Spleen (tissue), 11 donors: ENCODE measurements at regions not wholly inside any gene's neighbourhood (a gene's known extent, or its start where the extent isn't known, plus 50 kb on each side); places are given as distances from the start of the nearest gene placed in this dataset.

ENCODE experiments used
- DNase-seq: peaks from one replicate; pipeline ENCODE4 v3.0.0-alpha.2; 2020
- H3K27ac ChIP-seq, 8 donors: fragments of 200-600 bp; sonication (generic) in 7 of 8; 1 replicate in 4 of 8; 2 replicates in 4 of 8; pipeline versions ENCODE4 v1.5.0 to v1.8.0; 2016 to 2021; ENCODE audit warnings: inconsistent platforms in 4 of 8, mild to moderate bottlenecking in 4 of 8, moderate library complexity in 1 of 8
- H3K27me3 ChIP-seq, 7 donors: fragments of 200-600 bp; sonication (generic) in 6 of 7; replicated peaks in 1 of 7; 1 replicate in 4 of 7; 2 replicates in 3 of 7; pipeline versions ENCODE4 v1.5.0 to v1.8.0; 2016 to 2021; ENCODE audit warnings: inconsistent platforms in 3 of 7, mild to moderate bottlenecking in 1 of 7
- H3K36me3 ChIP-seq, 6 donors: fragments of 200-600 bp; sonication (generic) in 5 of 6; 1 replicate in 4 of 6; 2 replicates in 2 of 6; pipeline versions ENCODE4 v1.5.0 to v1.8.0; 2016 to 2021; ENCODE audit warnings: inconsistent platforms in 2 of 6
- H3K4me1 ChIP-seq, 6 donors: fragments of 200-600 bp; sonication (generic) in 5 of 6; 1 replicate in 3 of 6; 2 replicates in 3 of 6; pipeline versions ENCODE4 v1.5.0 to v1.8.0; 2016 to 2021; ENCODE audit warnings: inconsistent platforms in 3 of 6
- H3K4me3 ChIP-seq, 8 donors: fragments of 200-600 bp; sonication (generic) in 7 of 8; 1 replicate in 4 of 8; 2 replicates in 4 of 8; pipeline versions ENCODE4 v1.5.0 to v1.8.0; 2016 to 2021; ENCODE audit warnings: inconsistent platforms in 4 of 8, mild to moderate bottlenecking in 4 of 8, moderate library complexity in 2 of 8
- H3K9me3 ChIP-seq, 8 donors: fragments of 200-600 bp; sonication (generic) in 7 of 8; 1 replicate in 4 of 8; 2 replicates in 4 of 8; pipeline versions ENCODE4 v1.5.0 to v1.8.0; 2016 to 2021; ENCODE audit warnings: inconsistent platforms in 4 of 8
- POLR2A ChIP-seq, 3 donors: fragments of 450-650 bp; IDR thresholded peaks; one replicate each; pipeline ENCODE4 v1.5.1; 2017; ENCODE audit warnings: antibody characterized with exemption in 3 of 3, mild to moderate bottlenecking in 1 of 3
- POLR2AphosphoS5 ChIP-seq, 3 donors: sonication (generic); formaldehyde crosslinking; IDR thresholded peaks; one replicate each; pipeline ENCODE4 v1.5.1; 2017; ENCODE audit warnings: antibody characterized with exemption in 3 of 3
- WGBS, 5 donors: extraction: QIAGEN DNeasy Blood & Tissue Kit in 3 of 5; methylation state at CpG; one replicate each; pipeline versions ENCODE4 v1.1.5 to v1.1.7; 2013 to 2018; 5-methylcytosine and 5-hydroxymethylcytosine counted together
- intact Hi-C: fragments of 100-400 bp; cut with DNase I; formaldehyde crosslinking; loops from one replicate; pipeline ENCODE4 v1.15.0; 2023; ENCODE audit warnings: low total_unique reads
- TF ChIP-seq, protein P1 (sequence below), 11 experiments: fragments of 200-600 bp in 7 of 11; fragments of 450-650 bp in 4 of 11; sonication (generic) in 4 of 11; IDR thresholded peaks in 8 of 11; conservative IDR thresholded peaks in 3 of 11; 1 replicate in 7 of 11; 2 replicates in 4 of 11; pipeline versions ENCODE4 v1.4.0 to v1.8.0; 2016 to 2021; ENCODE audit warnings: antibody characterized with exemption in 11 of 11, inconsistent platforms in 4 of 11, mild to moderate bottlenecking in 1 of 11
- donor health status: healthy with polysubstance abuse.
- donor health status: DM: no; HTN: no; CAD: no; lungs with moderate emphysema.
- donor health status: DM: no; HTN: no; CAD: no.
- donor health status: Bipolar disorder and iron deficiency.
- donor health status: healthy.
- donor health status: DM: no; HTN: no; CAD: no.
- donor health status: DM: yes; HTN: yes; CAD: no.

GRCh38 chr6:1461207-1461606 lies 71.8 kb downstream of the FOXF2 start:
- Histone ChIP-seq H3K4me3 (no peak overlapping the region), H3K4me1 (no peaks in the 10 kb centered on the region), H3K9me3 (peaks cover 0 to 3% (median 0%) of the 10 kb centered on the region in 8 donors), H3K27ac (no peak overlapping the region), H3K27me3 (peaks cover 0 to 19% (median 0%) of the 10 kb centered on the region in 7 donors), H3K36me3 (no peaks in the 10 kb centered on the region)
- intact Hi-C loops = no loop called here
- TF ChIP-seq, protein P1, sequence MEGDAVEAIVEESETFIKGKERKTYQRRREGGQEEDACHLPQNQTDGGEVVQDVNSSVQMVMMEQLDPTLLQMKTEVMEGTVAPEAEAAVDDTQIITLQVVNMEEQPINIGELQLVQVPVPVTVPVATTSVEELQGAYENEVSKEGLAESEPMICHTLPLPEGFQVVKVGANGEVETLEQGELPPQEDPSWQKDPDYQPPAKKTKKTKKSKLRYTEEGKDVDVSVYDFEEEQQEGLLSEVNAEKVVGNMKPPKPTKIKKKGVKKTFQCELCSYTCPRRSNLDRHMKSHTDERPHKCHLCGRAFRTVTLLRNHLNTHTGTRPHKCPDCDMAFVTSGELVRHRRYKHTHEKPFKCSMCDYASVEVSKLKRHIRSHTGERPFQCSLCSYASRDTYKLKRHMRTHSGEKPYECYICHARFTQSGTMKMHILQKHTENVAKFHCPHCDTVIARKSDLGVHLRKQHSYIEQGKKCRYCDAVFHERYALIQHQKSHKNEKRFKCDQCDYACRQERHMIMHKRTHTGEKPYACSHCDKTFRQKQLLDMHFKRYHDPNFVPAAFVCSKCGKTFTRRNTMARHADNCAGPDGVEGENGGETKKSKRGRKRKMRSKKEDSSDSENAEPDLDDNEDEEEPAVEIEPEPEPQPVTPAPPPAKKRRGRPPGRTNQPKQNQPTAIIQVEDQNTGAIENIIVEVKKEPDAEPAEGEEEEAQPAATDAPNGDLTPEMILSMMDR (IDR thresholded peaks at IDR 0.05 in 8 of 11, conservative IDR thresholded peaks at IDR 0.05 in 3 of 11) = no peak
- TF ChIP-seq POLR2AphosphoS5 (IDR thresholded peaks at IDR 0.05) (no peak), POLR2A (IDR thresholded peaks at IDR 0.05) (no peak)
- WGBS, 5 donors = 54 to 77% (median 67%) methylated on average over 2 of the region's 2 CpGs
- no peak for DNase-seq

- intact Hi-C loops = no loop called here
- WGBS, 5 donors = 60 to 98% (median 90%) methylated on average over 3 of the region's 3 CpGs
- no peaks in the 10 kb centered on the region for H3K36me3 ChIP-seq
- no peaks in the 10 kb centered on the region for H3K4me1 ChIP-seq
- H3K9me3 ChIP-seq = peaks cover 0 to 3% (median 0%) of the 10 kb centered on the region in 8 donors
- no peak overlapping the region for H3K4me3 ChIP-seq
- TF ChIP-seq POLR2AphosphoS5 (IDR thresholded peaks at IDR 0.05) = no peak
- TF ChIP-seq, protein P1 (IDR thresholded peaks at IDR 0.05 in 8 of 11, conservative IDR thresholded peaks at IDR 0.05 in 3 of 11) = no peak
- no peak for TF ChIP-seq POLR2A (IDR thresholded peaks at IDR 0.05)
- no peak overlapping the region for H3K27ac ChIP-seq
- peaks cover 0 to 19% (median 0%) of the 10 kb centered on the region in 7 donors for H3K27me3 ChIP-seq
- no peak for DNase-seq
Measured at GRCh38 chr6:1461736-1462135, 72.4 kb downstream of the FOXF2 start.

- no peaks in the 10 kb centered on the region for H3K36me3 ChIP-seq
- no peak for DNase-seq
- intact Hi-C loops = no loop called here
- peaks cover 0 to 19% (median 0%) of the 10 kb centered on the region in 7 donors for H3K27me3 ChIP-seq
- no peak overlapping the region for H3K27ac ChIP-seq
- no peak overlapping the region for H3K4me3 ChIP-seq
- H3K4me1 ChIP-seq = no peaks in the 10 kb centered on the region
- peaks cover 0 to 3% (median 0%) of the 10 kb centered on the region in 8 donors for H3K9me3 ChIP-seq
- 76 to 80% (median 80%) methylated on average over 7 of the region's 7 CpGs for WGBS, 5 donors
- TF ChIP-seq POLR2A (IDR thresholded peaks at IDR 0.05) = no peak
- TF ChIP-seq, protein P1 (IDR thresholded peaks at IDR 0.05 in 8 of 11, conservative IDR thresholded peaks at IDR 0.05 in 3 of 11) = no peak
- no peak for TF ChIP-seq POLR2AphosphoS5 (IDR thresholded peaks at IDR 0.05)
Measured at GRCh38 chr6:1463275-1463674, 73.9 kb downstream of the FOXF2 start.

DNA sequence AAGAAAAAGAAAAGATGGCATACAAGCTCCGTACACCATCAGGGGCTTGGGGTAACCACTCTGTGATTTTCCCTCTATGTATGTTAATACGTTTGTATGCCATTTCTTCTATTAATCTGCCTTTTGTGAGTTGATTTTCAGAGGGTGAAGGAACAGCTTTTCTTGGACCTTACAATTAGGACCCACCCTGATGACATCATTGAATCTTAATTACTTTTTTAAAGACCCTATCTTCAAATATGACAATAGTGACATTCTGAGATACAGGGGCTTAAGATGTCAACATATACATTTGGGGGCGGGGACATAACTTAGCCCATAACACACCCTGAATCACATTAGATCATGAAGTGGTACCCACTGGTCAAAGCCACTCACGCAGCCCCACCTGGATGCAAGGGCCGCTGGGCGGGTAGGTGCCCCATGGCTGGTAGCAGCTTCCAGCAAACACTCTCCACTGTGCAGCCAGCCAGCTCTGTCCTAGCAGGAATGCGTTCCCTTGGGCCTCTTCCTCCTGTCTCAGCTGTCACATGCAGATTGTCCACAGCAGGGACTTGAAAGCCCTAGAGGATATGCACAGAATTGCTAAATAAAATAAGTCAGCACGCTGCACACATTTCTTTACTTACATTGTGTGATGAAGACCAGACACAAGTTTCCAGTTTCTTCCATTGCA lies 74.5 kb downstream of the FOXF2 start:
- 83 to 92% (median 87%) methylated on average over 8 of the region's 8 CpGs for WGBS, 5 donors
- Histone ChIP-seq H3K27me3 (peaks cover 0 to 24% (median 0%) of the 10 kb centered on the region in 7 donors), H3K9me3 (peaks cover 0 to 1% (median 0%) of the 10 kb centered on the region in 8 donors), H3K4me1 (no peaks in the 10 kb centered on the region), H3K27ac (no peak overlapping the region), H3K36me3 (no peaks in the 10 kb centered on the region), H3K4me3 (no peak overlapping the region)
- intact Hi-C loops = no loop called here
- no peak for DNase-seq
- TF ChIP-seq POLR2AphosphoS5 (IDR thresholded peaks at IDR 0.05) (no peak), POLR2A (IDR thresholded peaks at IDR 0.05) (no peak)
- TF ChIP-seq, protein P1 (IDR thresholded peaks at IDR 0.05 in 8 of 11, conservative IDR thresholded peaks at IDR 0.05 in 3 of 11) = no peak
